ENCODE measurements at regions not wholly inside any gene's neighbourhood (a gene's known extent, or its start where the extent isn't known, plus 50 kb on each side); places are given as distances from the start of the nearest gene placed in this dataset.

- no peaks in the 10 kb centered on the region for H3K27me3 Mint-ChIP-seq (ENCODE audit: unreplicated experiment)
- DNase-seq: no peak
- no peaks in the 10 kb centered on the region for H3K36me3 Mint-ChIP-seq (ENCODE audit: insufficient read depth, unreplicated experiment)
- TF ChIP-seq CTCF (IDR thresholded peaks at IDR 0.05; ENCODE audit: unreplicated experiment): no peak
- no peaks in the 10 kb centered on the region for H3K4me1 Mint-ChIP-seq (ENCODE audit: low read depth, unreplicated experiment)
- CTCF ChIA-PET: no interaction called here
- no peak overlapping the region for H3K27ac Mint-ChIP-seq (ENCODE audit: unreplicated experiment)
- H3K4me3 Mint-ChIP-seq (ENCODE audit: low read depth, unreplicated experiment): no peak overlapping the region
- intact Hi-C loops (cut with micrococcal nuclease; ENCODE audit: unreplicated experiment): no loop called here
- H3K9me3 Mint-ChIP-seq (ENCODE audit: low read depth, unreplicated experiment): peaks cover 4% of the 10 kb centered on the region
- no TSS peak for BruUV-seq (replicated peaks)
These were observed 185.4 kb downstream of the OR13H1 start for GRCh38 chrX:131729295-131729694.

- CTCF ChIA-PET: no interaction called here
- no peaks in the 10 kb centered on the region for H3K4me1 Mint-ChIP-seq (ENCODE audit: low read depth, unreplicated experiment)
- no peaks in the 10 kb centered on the region for H3K27me3 Mint-ChIP-seq (ENCODE audit: unreplicated experiment)
- H3K4me3 Mint-ChIP-seq (ENCODE audit: low read depth, unreplicated experiment): no peak overlapping the region
- intact Hi-C loops (cut with micrococcal nuclease; ENCODE audit: unreplicated experiment): no loop called here
- no TSS peak for BruUV-seq (replicated peaks)
- TF ChIP-seq CTCF (IDR thresholded peaks at IDR 0.05; ENCODE audit: unreplicated experiment): no peak
- no peak for DNase-seq
- H3K9me3 Mint-ChIP-seq (ENCODE audit: low read depth, unreplicated experiment): no peaks in the 10 kb centered on the region
- no peak overlapping the region for H3K27ac Mint-ChIP-seq (ENCODE audit: unreplicated experiment)
- H3K36me3 Mint-ChIP-seq (ENCODE audit: insufficient read depth, unreplicated experiment): no peaks in the 10 kb centered on the region
These were observed 190.7 kb downstream of the OR13H1 start for GRCh38 chrX:131734621-131735020.

- Mint-ChIP-seq H3K27ac (ENCODE audit: unreplicated experiment) (no peak overlapping the region), H3K36me3 (ENCODE audit: insufficient read depth, unreplicated experiment) (no peaks in the 10 kb centered on the region), H3K4me3 (ENCODE audit: low read depth, unreplicated experiment) (no peak overlapping the region), H3K4me1 (ENCODE audit: low read depth, unreplicated experiment) (no peaks in the 10 kb centered on the region), H3K9me3 (ENCODE audit: low read depth, unreplicated experiment) (no peaks in the 10 kb centered on the region), H3K27me3 (ENCODE audit: unreplicated experiment) (no peaks in the 10 kb centered on the region)
- DNase-seq: no peak
- intact Hi-C loops (cut with micrococcal nuclease; ENCODE audit: unreplicated experiment): no loop called here
- BruUV-seq (replicated peaks): no TSS peak
- CTCF ChIA-PET: no interaction called here
- no peak for TF ChIP-seq CTCF (IDR thresholded peaks at IDR 0.05; ENCODE audit: unreplicated experiment)
These were observed 191.3 kb downstream of the OR13H1 start for GRCh38 chrX:131735127-131735526.

GRCh38 chrX:131739823-131740222, 195.9 kb downstream of the OR13H1 start:
- CTCF ChIA-PET: no interaction called here
- intact Hi-C loops (cut with micrococcal nuclease; ENCODE audit: unreplicated experiment): no loop called here
- Mint-ChIP-seq H3K27me3 (ENCODE audit: unreplicated experiment) (no peaks in the 10 kb centered on the region), H3K4me3 (ENCODE audit: low read depth, unreplicated experiment) (no peak overlapping the region), H3K4me1 (ENCODE audit: low read depth, unreplicated experiment) (no peaks in the 10 kb centered on the region), H3K36me3 (ENCODE audit: insufficient read depth, unreplicated experiment) (no peaks in the 10 kb centered on the region), H3K9me3 (ENCODE audit: low read depth, unreplicated experiment) (peaks cover 7% of the 10 kb centered on the region), H3K27ac (ENCODE audit: unreplicated experiment) (no peak overlapping the region)
- BruUV-seq (replicated peaks): no TSS peak
- no peak for DNase-seq
- no peak for TF ChIP-seq CTCF (IDR thresholded peaks at IDR 0.05; ENCODE audit: unreplicated experiment)

Data from Calu3 (cell line).